MV-4-11 (cell line): ENCODE measurements at regions not wholly inside any gene's neighbourhood (a gene's known extent, or its start where the extent isn't known, plus 50 kb on each side); places are given as distances from the start of the nearest gene placed in this dataset.
"Not testable (repeated sequence)": the region's sequence is repeated elsewhere in the genome, so short reads cannot be mapped to it uniquely, and the experiment has no call there.

Source experiments
- DNase-seq: peaks from one replicate; lab custom pipeline; 2025; lab: John Stamatoyannopoulos, UW

DNA sequence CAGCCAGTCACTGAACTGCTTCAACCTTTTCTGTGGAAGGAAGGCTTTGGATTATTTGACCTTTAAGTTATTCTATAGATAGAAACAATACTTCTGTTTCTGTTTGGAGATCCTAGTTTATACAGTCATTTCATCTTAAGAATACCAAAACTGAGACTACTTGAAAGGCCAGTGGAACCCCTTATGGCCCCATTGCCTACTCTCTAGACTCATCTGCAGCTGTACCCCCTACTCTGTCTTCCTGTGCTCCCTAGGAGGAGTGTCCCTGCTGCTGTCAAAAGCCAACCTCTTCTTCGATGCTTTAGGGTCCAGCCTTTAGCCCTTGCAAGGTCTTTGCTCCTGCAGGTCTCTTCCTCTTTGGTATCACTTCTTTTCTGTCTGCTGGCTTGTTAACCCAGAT, 169.6 kb downstream of the EDEM1 start:
- no peak for DNase-seq

DNA sequence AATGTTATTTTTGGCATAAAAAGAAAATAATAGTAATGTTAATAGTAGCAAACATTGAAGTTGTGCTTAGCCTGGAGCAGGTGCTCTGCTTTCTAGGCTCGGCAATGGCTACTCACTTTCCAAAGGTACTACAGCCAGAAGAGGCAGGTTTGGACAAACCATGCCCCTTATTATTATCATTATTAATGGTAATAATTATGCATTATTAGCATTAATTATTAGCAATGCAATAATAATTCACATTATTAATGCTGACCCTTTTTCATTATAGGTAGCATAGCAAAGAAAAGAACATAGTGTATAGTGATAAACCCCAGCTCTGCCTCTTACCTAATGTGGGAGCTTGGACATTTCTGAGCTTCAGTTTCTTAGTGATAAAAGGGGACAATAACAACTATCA, 171.4 kb downstream of the EDEM1 start:
- DNase-seq, result no peak

- no peak for DNase-seq
Measured at GRCh38 chr3:5360453-5360852, 172.9 kb downstream of the EDEM1 start.

DNA sequence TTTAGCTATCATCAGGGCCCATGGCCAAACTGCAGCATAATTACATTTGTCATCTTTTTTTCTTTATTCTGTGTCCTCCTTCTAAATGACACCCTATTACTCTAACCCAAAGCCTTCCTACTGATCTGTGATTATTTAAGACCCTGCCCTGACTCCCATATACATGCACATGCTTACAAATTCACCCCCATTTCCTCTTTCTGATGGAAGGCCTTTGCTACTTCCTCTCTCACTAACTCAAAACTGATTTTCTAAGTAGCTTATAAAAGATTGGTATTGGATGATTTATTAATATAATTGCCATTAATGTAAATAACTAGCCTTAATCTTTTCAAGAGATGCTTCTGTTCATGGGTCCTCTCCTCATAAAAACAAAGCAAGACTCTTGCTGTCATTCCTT, 179.2 kb downstream of the EDEM1 start:
- DNase-seq, result peak; percentile 37

GRCh38 chr3:5371555-5371954, 184.0 kb downstream of the EDEM1 start:
- DNase-seq, result not testable (repeated sequence)

DNA sequence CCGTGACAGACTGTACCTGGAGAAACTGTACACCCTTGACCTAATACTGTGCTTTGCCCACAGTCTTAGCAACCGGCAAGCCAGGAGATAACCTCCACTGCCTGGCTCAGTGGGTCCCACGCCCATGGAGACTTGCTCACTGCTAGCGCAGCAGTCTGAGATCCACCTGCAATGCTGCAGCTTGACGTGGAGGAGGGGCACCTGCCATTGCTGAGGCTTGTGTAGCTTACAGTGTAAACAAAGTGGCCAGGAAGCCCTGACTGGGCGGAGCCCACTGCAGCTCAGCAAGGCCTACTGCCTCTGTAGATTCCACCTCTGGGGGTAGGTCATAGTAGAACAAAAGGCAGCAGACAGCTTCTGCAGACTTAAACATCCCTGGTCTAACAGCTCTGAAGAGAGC, 189.3 kb downstream of the EDEM1 start:
- no peak for DNase-seq

DNA sequence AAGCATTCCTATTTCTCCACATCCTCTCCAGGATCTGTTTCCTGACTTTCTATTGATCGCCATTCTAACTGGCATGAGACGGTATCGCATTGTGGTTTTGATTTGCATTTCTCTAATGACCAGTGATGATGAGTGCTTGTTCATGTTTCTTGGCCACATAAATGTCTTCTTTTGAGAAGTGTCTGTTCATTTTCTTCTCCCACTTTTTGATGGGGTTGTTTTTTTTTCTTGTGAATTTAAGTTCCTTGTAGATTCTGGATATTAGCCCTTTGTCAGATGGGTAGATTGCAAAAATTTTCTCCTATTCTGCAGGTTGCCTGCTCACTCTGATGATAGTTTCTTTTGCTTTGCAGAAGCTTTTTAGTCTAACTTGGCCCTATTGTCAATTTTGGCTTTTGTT, 191.8 kb downstream of the EDEM1 start:
- not testable (repeated sequence) for DNase-seq

GRCh38 chr3:5383486-5384263, 196.2 kb downstream of the EDEM1 start:
- not testable (repeated sequence) for DNase-seq

DNA sequence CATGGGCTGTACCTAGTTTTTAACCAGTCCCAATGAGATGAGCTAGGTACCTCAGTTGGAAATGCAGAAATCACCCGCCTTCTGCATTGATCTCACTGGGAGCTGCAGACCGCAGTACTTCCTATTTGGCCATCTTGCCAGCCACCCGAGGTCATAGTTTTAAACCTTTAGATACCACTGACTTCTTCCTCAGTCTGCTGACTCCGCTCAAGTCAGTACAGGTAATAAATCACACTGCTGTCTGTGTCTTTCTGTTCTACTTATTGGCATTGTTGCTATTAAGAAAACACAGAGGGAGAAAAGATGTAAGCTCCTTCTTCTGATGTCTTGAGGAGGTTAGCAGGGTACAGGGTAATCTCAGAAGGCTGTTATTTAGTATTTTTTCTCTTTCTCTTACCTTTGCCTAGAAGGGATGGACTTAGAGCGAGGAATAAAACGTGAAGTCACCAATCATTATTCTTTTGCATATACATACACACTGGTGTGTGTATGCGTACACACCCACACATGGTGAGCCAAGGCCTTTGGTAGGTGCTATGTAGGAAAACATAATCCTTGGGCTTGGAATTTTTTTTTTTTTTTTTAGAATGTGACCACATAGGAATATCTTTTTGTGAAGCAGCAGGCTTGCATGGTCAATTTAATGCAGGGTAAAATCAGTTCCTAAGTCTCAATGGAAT, 197.2 kb downstream of the EDEM1 start:
- peak; percentile 66 for DNase-seq

DNA sequence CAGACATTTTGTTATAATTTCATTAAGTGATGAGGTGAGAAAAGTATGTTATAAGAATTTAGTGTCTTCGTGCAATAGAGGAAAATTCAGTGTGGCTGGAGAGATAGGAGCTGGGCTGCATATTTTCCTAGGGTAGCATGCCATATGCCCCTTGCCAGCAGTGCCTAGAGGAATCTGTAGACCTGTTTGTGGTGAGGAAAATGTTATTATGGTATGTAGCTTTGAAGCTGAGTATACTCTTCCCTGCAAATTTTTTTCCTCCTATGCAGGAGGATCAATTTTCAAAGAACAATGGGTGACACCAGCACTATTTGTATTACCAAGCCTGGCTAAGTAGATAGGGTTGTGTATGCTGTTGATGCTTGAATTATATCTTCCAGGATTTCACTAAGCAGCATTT, 200.6 kb downstream of the EDEM1 start:
- DNase-seq, result no peak

- no peak for DNase-seq
Measured at GRCh38 chr3:5389057-5389456, 201.6 kb downstream of the EDEM1 start.

- DNase-seq, result peak; percentile 3
Measured at GRCh38 chr3:5390221-5390620, 202.7 kb downstream of the EDEM1 start.

DNA sequence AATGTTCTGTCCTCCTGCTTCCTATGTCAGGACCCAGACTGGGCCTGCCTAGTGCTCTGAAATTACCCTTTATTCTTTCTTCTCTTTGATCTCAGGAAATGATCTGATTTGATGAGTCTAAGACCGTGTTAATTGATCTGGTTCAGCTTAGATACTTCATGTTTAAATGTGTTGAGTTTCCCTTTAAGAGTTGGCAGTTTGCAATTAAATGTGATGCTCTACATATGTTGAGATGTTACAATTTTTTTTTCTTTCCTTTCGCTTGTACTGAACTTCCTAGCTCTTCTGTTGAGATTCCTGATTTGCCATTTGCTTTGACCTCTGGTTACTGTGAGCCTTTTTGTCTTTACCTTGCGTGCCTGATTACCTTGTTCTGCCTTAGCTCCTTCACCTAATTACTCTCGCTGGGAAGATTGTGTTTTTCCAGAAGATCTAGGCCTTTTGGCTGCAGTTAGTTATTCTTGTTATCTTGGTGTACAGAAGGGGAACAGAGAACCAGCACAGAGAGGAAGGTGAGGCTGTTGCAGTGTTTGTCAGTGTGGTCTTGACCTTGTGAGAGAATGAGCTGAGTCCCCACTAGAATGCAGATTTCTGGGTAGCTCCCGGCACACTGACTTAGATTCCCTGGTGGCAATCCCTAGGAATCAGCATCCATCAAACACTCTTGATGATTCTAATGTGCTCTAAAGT, 203.6 kb downstream of the EDEM1 start:
- DNase-seq, result no peak

DNA sequence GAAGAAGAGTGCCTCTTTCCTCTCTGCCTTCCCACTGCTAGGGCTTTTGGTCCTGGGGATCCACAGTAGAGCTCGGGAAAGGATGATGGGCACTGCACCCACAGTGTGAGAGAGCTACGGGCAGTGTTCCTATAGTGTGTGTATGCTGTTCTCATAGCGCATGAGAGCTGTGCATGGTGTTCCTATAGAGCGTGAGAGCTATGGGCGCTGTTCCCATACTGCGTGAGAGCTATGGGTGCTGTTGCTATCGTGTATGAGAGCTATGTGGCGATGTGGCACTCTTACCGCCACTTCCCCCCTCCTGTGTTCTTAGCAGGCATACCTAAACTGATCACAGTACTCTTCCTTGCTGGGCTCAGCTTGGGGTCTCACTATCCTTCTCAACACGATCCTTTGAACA, 213.5 kb downstream of the EDEM1 start:
- no peak for DNase-seq

DNA sequence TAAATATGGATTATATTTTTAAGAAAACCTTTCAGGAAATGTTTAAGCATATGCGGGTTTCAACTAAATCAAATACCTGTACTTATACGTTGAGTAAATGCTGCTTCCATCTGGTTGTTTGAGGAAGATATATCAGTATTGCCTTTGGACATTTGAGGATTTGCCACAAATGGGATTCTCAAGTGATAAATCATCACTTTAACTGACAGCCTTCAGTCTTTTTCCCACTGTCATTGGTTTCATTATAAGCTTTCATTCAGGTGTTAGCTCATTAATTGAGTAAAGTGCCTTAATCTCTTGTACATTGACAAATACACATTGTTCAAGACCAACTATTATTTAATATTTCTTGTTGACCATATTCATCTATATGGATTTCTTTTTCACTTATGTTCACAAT, 217.2 kb downstream of the EDEM1 start:
- no peak for DNase-seq

DNA sequence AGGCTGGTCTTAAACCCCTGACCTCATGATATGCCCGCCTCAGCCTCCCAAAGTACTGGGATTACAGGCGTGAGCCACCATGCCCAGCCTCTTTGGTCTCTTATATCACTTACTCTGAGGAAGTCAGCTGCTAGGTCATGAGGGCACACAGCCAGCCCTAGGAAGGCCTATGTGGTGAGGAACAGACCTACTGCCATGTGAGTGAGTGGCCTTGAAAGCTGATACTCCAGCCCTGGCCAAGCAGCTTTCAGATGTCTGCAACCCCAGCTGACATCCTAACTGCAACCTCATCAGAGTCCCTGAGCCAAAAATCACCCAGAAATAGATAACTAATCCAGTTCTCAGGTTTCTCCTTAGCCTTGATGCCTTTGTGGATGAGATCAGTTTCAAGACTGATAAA, 224.3 kb downstream of the EDEM1 start:
- DNase-seq, result peak; percentile 9

- peak; percentile 49 for DNase-seq
Measured at GRCh38 chr3:5423076-5423475, 235.6 kb downstream of the EDEM1 start.

DNA sequence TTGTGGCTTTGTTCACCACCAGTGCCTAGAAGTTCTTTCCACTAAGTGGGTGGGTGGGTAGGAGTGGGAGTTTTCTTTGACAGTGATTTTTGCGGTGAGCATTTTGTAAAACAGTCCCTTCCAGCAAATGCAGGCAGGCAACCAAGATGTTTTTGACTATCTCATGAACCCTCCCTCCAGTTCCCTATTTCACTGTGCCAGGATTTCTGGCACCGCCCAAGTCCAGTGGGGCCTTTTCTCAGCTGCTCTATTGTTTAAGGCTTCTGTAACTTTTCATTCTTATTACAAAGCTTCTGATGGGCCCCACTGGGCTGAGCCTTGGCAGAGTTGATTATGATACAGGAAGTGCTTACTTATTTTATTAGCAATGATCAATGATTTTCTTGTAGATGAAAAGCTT, 236.0 kb downstream of the EDEM1 start:
- peak; percentile 22 for DNase-seq

- DNase-seq, result no peak
Measured at GRCh38 chr3:5425371-5425770, 237.9 kb downstream of the EDEM1 start.

DNA sequence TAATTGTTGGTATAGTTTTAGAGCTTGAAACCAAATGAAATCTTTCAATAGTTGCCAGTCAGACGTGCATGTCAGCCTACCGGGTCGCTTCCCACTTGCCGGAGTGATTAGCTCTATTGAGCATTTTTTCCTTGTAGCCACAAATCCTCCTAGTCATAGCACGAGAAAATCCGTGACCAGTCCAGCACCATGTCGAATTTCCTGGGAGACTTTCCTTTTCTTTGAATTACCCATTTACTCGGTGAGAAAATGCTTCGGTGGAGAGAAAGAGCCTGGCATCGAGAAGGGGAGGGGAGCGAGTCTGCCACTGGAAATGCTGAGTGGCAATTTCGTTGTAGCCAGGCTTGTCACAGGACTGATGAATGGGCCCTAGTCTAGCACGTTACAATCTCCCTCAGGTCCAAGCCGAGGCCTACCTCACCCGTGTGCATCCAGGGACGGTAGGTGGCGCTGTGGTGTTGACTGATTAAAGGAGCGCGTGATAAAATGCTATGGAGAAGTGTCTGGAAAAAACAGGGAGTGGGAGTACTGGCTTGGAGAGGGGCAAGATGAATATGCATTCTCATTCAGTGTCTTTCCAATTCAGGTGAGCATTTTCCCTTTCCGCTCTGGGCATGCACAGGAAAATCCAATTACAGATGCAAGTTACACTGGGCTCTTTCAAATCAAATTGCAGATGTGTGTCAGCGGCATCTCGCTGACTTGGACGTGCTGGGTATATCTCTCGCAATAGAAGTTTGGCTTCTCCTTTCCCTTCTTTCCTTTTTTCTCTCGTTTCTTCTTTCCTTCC, 238.8 kb downstream of the EDEM1 start:
- peak; percentile 61 for DNase-seq

DNA sequence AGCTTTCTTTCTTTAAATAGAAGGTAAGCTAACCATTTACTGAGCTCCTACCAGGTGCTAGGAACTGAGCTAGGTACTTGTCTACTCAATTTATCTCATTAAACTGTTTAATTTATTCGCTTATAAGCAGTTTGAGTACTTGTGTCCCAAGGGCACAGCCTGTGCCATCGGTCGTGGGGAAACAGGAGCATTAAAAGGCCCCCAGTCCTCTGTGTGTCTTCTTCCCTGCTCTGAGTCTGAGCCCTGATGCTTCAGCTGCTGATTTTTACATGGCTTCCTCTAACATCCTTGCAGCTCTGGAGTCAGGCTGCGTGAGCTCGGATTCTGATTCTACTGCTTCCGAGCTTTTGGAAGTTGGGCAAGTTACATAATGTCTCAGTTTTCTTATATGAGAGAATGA, 239.5 kb downstream of the EDEM1 start:
- no peak for DNase-seq

DNA sequence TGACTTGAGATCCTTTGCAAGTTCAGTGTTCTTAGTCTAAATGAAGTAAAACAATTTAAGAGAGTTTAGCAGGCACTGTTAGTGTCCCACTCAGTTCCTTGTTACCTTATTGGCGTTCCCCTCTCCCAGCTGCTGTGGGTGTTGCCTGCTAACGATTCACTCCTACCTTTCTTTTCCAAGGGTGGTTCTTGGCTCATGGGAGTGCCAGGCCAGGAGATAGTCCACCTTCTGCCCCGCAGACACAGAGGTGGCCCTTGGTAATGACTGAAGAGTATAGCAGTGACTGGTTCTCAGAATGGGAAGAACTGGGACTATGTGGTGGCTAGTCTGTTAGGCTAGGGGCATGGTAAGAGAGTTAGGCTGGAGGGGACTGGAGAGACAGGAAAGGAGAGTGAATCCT, 240.4 kb downstream of the EDEM1 start:
- DNase-seq, result no peak
